SK-MEL-5 (cell line): ENCODE measurements at regions not wholly inside any gene's neighbourhood (a gene's known extent, or its start where the extent isn't known, plus 50 kb on each side); places are given as distances from the start of the nearest gene placed in this dataset.
A peak's percentile ranks its signal among the peaks of the same experiment; 100 is the strongest.

Source experiments
- DNase-seq: peaks from one replicate; pipeline ENCODE4 v3.0.0-alpha.2; 2016; ENCODE audit warnings: low read depth, low spot score
- in situ Hi-C: cut with HindIII; loops from 2 replicates; pipeline ENCODE4 v1.10.0; 2016; ENCODE audit warnings: low sequenced_read_pairs, high pct_unique_total_duplicates, low pct_unique_long_range_greater_than_20kb

DNA sequence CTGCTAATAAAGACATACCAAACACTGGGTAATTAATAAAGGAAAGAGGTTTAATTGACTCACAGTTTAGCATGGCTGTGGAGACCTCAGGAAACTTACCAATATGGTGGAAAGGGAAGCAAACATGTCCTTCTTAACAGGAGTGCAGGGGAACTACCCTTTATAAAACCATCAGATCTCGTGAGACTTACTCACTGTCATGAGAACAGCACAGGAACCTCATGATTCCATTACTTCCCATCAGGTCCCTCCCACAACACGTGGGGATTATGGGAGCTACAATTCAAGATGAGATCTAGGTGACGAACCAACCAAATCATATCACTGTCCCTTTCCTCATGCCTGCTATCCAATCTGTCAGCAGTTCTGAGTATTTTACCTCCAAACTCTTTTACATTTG, 586.7 kb downstream of the TDRD15 start:
- DNase-seq, result peak; percentile 61
- in situ Hi-C loops, result no loop called here

- in situ Hi-C loops, result no loop called here
Measured at GRCh38 chr2:21715887-21716286, 592.1 kb downstream of the TDRD15 start.

GRCh38 chr2:21727101-21727500, 603.3 kb downstream of the TDRD15 start:
- in situ Hi-C loops, result no loop called here
- DNase-seq, result no peak

More at GRCh38 chr2:21715887-21716286, 592.1 kb downstream of the TDRD15 start:
- DNase-seq, result no peak

- DNase-seq, result no peak
- in situ Hi-C loops, result no loop called here
Measured at GRCh38 chr2:21728133-21728532, 604.4 kb downstream of the TDRD15 start.

DNA sequence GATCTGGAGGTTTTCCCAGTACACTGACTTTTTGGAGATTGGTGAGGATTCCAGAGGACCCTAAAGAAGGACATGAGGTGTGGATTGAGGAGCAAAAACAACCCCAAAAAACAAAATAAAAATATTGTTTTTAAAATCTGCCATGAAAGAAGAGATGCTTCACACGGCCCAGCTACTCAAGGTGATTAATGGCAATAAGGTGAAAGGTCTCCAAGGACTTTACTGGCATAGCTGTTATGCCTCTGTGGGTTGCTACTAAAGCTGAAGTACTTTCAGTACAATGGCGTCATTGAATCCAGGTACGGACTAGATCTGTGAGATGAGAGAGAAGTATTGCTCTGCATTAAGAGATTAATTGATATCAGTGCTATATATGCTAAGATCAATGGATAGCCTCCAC, 606.4 kb downstream of the TDRD15 start:
- DNase-seq, result no peak
- in situ Hi-C loops, result no loop called here

DNA sequence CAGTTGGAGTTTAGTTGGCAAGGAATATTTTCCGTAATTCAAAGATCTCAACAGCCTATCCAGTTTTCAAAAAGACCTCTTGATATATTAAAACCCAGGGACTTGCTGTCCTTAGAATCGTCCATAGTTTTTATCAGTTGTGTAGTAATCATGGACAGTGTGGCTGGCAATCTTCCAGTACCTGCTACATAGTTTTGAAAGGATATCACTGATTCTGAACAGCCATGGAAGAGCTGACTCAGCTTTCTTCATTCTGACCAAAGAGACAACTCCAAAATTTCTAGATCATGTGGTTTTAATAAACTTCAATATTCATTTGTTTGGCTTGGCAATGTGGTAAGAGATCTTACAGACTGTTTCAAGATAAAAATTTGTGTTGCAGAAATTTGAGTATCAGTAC, 616.7 kb downstream of the TDRD15 start:
- no peak for DNase-seq
- in situ Hi-C loops, result no loop called here

DNA sequence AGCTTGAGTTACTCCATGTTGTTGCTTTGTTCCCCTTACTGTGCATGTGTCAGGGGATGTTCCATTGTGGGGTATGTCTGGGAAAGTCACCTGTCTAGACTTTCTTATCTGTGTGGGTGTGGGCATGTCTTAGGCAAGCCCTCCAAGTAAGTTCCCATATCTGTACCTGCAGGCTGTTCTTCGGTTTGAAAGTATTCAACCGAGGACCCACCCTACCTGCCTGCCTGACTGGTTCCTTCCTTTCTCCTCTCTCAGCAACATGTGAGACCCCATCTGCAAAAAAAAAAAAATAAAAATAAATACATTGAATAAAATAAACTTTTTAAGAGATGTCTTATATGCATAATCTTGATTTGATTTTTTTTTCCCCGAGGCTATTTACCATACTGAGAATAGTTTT, 622.7 kb downstream of the TDRD15 start:
- no peak for DNase-seq
- in situ Hi-C loops, result no loop called here

DNA sequence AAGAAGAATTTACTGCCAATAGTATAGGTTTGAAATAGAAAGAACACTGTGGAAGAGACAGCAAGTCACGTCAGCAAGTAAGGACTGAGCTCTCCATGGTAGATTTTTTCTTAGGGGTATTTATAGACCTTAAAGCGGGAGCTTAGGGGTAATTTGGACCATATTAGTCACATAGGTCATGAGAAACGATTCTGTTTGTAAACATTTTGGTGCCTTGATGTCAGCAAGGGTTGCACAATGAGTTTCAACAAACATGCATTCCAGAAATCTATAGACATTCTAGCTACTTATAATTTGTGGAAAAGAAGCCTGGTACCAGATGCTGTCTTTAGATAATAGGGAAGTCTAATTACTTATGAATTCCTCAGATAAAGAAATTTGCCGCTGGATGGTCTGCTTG, 624.7 kb downstream of the TDRD15 start:
- in situ Hi-C loops, result no loop called here
- DNase-seq, result no peak

DNA sequence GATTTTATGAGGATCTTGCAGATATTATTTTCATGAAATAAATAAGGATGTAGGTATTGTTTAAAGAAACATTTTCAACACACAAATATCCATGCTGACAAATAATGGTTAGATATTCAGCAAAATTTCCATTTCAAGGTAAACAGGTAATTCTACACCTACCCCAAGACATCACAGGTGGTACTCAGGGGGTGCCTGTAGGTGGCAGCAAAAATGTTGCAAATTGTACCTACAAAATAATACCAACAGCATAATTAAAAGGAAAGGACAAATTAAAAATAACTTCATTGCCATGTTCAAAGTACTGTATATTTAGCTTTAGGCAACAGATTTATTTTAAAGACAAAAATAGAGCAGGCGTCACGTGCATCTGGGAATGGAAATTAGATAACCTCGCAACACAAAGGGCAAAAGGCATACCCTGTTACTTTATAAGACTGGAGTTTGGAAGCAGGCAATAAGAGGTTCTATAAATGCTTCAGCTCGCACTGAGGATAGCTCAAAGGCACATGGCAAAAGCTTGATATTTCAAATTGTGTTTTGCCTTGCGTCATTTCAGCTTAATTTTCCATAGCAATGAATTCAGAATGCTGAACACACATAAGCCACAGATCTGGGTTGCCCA, 630.5 kb downstream of the TDRD15 start:
- in situ Hi-C loops, result no loop called here
- peak; percentile 7 for DNase-seq

GRCh38 chr2:21757805-21758430, 634.1 kb downstream of the TDRD15 start:
- in situ Hi-C loops, result no loop called here
- no peak for DNase-seq

- DNase-seq, result no peak
- in situ Hi-C loops, result no loop called here
Measured at GRCh38 chr2:21759819-21760218, 636.1 kb downstream of the TDRD15 start.

DNA sequence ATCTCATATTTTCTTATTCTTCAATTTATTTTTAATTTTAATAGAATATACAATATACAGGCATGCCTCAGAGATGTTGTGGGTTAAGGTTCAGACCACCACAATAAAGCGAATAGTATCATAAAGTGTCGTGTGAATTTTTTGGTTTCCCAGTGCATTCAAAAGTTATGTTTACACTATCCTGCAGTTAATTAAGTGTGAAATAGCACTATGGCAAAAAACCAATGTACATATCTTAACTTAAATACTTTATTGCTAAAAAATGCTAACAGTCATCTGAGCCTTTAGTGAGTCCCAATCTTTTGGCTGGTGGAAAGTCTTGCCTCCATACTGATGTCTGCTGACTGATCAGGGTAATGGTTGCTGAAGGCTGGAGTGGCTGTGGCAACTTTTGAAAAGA, 637.6 kb downstream of the TDRD15 start:
- in situ Hi-C loops, result no loop called here
- no peak for DNase-seq

DNA sequence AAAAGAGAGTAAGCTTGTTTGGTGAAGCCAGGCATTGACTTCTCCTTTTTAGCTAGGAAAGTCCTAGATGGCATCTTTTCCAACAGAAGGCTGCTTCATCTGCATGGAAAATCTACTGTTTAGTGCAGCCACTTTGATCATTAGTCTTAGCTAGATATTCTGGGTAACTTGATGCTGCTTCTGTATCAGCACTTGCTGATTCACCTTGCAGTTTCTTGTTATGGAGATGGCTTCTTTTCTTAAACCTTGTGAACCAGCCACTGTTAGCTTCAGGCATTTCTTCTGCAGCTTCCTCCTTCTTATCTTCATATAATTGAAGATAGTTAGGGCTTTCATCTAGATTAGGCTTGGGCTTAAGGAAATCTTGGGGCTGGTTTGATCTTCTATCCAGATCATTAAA, 639.7 kb downstream of the TDRD15 start:
- no peak for DNase-seq
- in situ Hi-C loops, result no loop called here

DNA sequence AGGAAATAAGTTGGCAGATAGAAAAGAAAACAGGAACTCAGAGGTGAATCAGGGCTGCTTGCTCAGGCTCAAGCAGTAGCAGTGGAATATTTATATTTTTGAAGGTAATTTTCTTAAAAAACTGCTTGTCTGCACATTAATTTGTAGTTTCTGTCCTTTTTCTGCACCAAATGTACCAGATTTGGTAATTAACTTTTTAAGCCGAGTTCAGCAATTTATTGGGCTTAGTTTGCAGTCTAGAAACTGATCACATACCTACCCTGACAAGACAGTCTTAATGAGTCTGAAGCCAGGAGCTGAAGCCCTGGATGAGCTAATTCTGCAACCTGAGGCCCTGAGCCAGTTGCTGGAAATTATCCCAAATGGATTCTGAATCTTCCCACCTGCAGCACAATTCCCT, 647.0 kb downstream of the TDRD15 start:
- DNase-seq, result no peak
- in situ Hi-C loops, result no loop called here

GRCh38 chr2:21772624-21773023, 648.9 kb downstream of the TDRD15 start:
- no peak for DNase-seq
- in situ Hi-C loops, result no loop called here

DNA sequence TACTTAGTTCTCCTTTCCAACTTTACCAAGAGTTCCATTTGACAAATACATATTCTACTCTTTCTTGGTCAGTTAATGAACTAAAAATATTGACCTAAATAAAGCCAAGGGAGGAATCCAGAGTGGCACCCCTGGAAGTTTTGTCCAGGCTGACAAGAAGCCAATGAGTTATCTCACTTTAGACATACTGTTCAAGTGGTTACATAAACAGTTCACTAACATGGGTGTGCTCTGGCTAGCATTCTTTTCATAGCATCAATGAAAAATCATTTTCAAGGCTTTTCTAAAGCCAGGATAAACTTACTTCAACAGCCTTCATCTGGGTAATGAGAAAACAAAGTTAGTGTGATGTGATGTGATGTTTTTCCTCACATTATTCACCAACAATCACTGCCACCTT, 649.4 kb downstream of the TDRD15 start:
- no peak for DNase-seq
- in situ Hi-C loops, result no loop called here

DNA sequence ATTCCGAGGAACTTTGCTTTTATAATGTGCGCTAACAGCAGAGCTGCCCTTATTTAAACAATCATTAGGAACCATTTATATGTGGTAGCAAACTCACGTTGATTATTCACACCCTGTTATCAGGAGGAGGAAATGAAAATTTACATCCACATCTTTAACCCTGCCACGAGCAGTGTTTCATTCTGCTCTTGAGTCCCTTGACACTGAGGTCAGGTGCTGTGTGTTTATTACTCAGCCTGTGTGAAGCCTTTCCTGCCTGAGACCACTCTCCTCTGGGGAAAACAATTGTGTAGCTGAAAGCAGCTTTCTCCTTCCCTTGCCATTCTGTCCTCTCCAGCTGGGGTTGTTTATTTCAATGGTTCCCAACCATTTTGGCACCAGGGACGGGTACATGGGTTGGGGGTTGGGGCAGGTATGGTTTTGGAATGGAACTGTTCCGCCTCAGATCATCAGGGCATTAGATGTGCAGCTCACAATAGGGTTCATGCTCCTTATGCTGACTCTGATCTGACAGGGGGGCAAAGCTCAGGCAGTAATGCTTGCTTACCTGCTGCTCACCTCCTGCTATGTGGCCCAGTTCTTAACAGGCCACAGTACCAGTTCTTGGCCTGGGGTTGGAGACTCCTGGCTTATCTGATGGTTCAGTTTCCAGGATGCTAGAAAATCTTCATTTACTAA, 651.1 kb downstream of the TDRD15 start:
- DNase-seq, result no peak
- in situ Hi-C loops, result no loop called here

DNA sequence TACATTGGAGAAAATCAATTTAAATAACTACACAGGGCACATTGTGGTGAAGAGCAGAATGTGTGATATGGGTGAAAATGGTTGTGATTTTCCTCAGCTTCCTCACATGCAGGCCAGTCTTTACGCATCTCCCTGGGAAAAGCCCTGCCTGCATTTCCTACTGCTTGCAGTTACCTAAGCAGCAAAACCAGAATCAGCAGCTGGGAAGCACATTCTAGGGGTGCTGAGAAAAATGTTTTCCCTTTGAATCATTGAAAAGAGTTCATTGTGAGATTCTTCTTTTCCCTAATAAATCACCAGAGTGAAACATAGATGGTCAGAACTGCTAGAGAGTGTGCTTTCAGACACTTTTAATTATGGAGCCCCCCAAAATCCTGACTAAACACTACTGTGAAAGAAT, 656.0 kb downstream of the TDRD15 start:
- in situ Hi-C loops, result no loop called here
- no peak for DNase-seq

DNA sequence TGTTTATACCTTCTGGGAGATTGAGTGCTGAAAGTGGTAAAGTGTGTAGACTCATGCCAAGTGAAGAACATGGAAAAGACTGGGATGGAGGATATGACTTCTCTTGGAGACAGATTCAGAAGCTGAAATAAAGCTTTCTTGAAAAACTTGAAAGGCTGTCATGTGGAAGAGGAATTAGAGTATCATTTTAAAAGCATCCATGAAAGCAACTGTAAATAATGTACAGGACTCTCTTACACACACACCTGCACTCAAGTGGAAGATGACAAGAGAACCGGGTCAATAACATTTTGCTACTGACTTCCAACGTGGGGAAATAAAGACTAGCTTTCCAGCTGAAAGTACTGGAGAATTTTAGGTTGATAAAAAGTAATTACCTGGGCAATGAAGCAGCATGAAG, 658.2 kb downstream of the TDRD15 start:
- no peak for DNase-seq
- in situ Hi-C loops, result no loop called here
